Parathyroid adenoma (tissue), 2 donors: ENCODE measurements at regions not wholly inside any gene's neighbourhood (a gene's known extent, or its start where the extent isn't known, plus 50 kb on each side); places are given as distances from the start of the nearest gene placed in this dataset.

ENCODE experiments used
- H2AFZ ChIP-seq: fragments of 300-600 bp; sonication (generic); one replicate; pipeline ENCODE4 v1.7.0; 2017; ENCODE audit warnings: antibody characterized with exemption, mild to moderate bottlenecking
- H3K27ac ChIP-seq: fragments of 300-600 bp; sonication (generic); one replicate; pipeline ENCODE4 v1.7.0; 2017
- H3K27me3 ChIP-seq: fragments of 300-600 bp; sonication (generic); one replicate; pipeline ENCODE4 v1.7.0; 2017; ENCODE audit warnings: low read length; ENCODE audit not compliant: control insufficient read depth, insufficient read depth
- H3K36me3 ChIP-seq: fragments of 300-600 bp; sonication (generic); one replicate; pipeline ENCODE4 v1.7.0; 2017; ENCODE audit warnings: low read length; ENCODE audit not compliant: control insufficient read depth, insufficient read depth
- H3K4me1 ChIP-seq: fragments of 300-600 bp; sonication (generic); one replicate; pipeline ENCODE4 v1.7.0; 2017; ENCODE audit warnings: control low read depth
- H3K4me2 ChIP-seq: fragments of 300-600 bp; sonication (generic); one replicate; pipeline ENCODE4 v1.7.0; 2017; ENCODE audit warnings: low read length
- H3K4me3 ChIP-seq: fragments of 300-600 bp; sonication (generic); one replicate; pipeline ENCODE4 v1.7.0; 2017; ENCODE audit warnings: low read depth, low read length
- H3K79me2 ChIP-seq: fragments of 300-600 bp; sonication (generic); one replicate; pipeline ENCODE4 v1.7.0; 2017; ENCODE audit warnings: control low read depth
- H3K9ac ChIP-seq: fragments of 300-600 bp; sonication (generic); one replicate; pipeline ENCODE4 v1.7.0; 2017; ENCODE audit warnings: mild to moderate bottlenecking
- H3K9me3 ChIP-seq: fragments of 300-600 bp; sonication (generic); one replicate; pipeline ENCODE4 v1.7.0; 2017; ENCODE audit warnings: low read length; ENCODE audit not compliant: control insufficient read depth
- CTCF ChIP-seq: fragments of 300-600 bp; sonication (generic); IDR thresholded peaks from one replicate; pipeline ENCODE4 v1.7.0; 2017; ENCODE audit warnings: antibody characterized with exemption, mild to moderate bottlenecking
- donor health status: primary hyperparathyroidism.

GRCh38 chr1:220407191-220407590 is 120.7 kb upstream of the MARK1 start:
- Histone ChIP-seq H3K4me3 (no peak overlapping the region), H3K27me3 (no peaks in the 10 kb centered on the region), H3K79me2 (no peaks in the 10 kb centered on the region), H3K27ac (no peak overlapping the region), H3K4me1 (no peaks in the 10 kb centered on the region), H2AFZ (no peak overlapping the region), H3K9ac (no peak overlapping the region), H3K4me2 (no peak overlapping the region), H3K9me3 (no peaks in the 10 kb centered on the region), H3K36me3 (no peaks in the 10 kb centered on the region)
- TF ChIP-seq CTCF: no peak

GRCh38 chr1:220398238-220398637 is 126.0 kb upstream of the RAB3GAP2 start:
- no peaks in the 10 kb centered on the region for H3K36me3 ChIP-seq
- H2AFZ ChIP-seq: no peak overlapping the region
- H3K4me1 ChIP-seq: no peaks in the 10 kb centered on the region
- no peaks in the 10 kb centered on the region for H3K27me3 ChIP-seq
- H3K4me3 ChIP-seq: no peak overlapping the region
- H3K9me3 ChIP-seq: no peaks in the 10 kb centered on the region
- no peak for TF ChIP-seq CTCF
- H3K9ac ChIP-seq: no peak overlapping the region
- no peak overlapping the region for H3K27ac ChIP-seq
- no peaks in the 10 kb centered on the region for H3K79me2 ChIP-seq
- no peak overlapping the region for H3K4me2 ChIP-seq

GRCh38 chr1:220391491-220391890 is 119.2 kb upstream of the RAB3GAP2 start:
- H3K79me2 ChIP-seq: no peaks in the 10 kb centered on the region
- no peaks in the 10 kb centered on the region for H3K36me3 ChIP-seq
- H3K9ac ChIP-seq: no peak overlapping the region
- TF ChIP-seq CTCF: no peak
- no peaks in the 10 kb centered on the region for H3K27me3 ChIP-seq
- no peaks in the 10 kb centered on the region for H3K4me1 ChIP-seq
- H2AFZ ChIP-seq: no peak overlapping the region
- H3K4me2 ChIP-seq: no peak overlapping the region
- H3K4me3 ChIP-seq: no peak overlapping the region
- H3K9me3 ChIP-seq: no peaks in the 10 kb centered on the region
- no peak overlapping the region for H3K27ac ChIP-seq

- Histone ChIP-seq H3K27ac (no peak overlapping the region), H3K36me3 (no peaks in the 10 kb centered on the region), H3K27me3 (no peaks in the 10 kb centered on the region), H2AFZ (no peak overlapping the region), H3K79me2 (no peaks in the 10 kb centered on the region), H3K9me3 (no peaks in the 10 kb centered on the region), H3K4me1 (no peaks in the 10 kb centered on the region), H3K4me3 (no peak overlapping the region), H3K9ac (no peak overlapping the region), H3K4me2 (no peak overlapping the region)
- no peak for TF ChIP-seq CTCF
Measured at GRCh38 chr1:220389634-220390033, 117.4 kb upstream of the RAB3GAP2 start.

- Histone ChIP-seq H3K27ac (no peak overlapping the region), H3K4me1 (no peaks in the 10 kb centered on the region), H3K36me3 (no peaks in the 10 kb centered on the region), H3K9me3 (no peaks in the 10 kb centered on the region), H3K9ac (no peak overlapping the region), H3K4me3 (no peak overlapping the region), H3K27me3 (no peaks in the 10 kb centered on the region), H3K4me2 (no peak overlapping the region), H3K79me2 (no peaks in the 10 kb centered on the region), H2AFZ (no peak overlapping the region)
- TF ChIP-seq CTCF: no peak
Measured at GRCh38 chr1:220386494-220387195, 114.4 kb upstream of the RAB3GAP2 start.
